ENCODE measurements at regions not wholly inside any gene's neighbourhood (a gene's known extent, or its start where the extent isn't known, plus 50 kb on each side); places are given as distances from the start of the nearest gene placed in this dataset.

DNA sequence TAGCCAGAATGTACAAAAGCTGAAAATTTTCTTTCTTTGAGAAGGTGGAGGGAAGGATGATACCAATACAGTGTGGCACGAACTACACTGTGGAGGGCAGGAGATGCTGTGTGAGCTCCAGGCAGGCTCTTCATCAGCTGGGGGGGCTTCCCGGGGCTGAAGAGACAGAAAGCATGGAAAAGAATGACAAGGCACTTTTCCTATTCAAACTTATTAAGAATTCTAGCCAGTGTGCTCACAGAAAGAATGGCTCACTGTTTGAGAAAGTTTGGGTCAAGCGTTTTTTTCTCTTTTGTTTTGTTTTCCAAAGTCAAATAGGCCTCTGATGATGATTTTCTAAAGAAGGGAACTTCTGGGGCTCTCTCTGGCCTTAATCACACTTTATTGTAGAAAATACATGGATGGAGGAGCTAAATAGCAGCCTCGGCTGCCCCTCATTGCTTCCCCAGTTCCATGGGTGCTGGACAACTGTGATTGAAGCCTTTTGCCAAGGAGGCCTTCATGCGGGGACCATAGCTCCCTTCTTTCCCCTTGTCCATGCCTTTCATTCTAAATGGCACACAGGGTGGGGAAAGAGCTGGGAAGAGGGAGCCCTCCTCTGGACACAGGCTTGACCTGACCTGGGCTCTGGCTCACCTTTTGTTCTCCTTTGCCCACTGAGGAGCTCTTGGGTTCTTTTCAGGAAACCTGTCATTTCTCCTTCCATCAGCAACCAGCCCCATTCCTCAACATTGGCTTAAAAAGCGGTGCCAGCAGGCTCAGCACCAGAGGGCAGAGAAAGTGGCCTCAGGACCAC lies 130.6 kb downstream of the TDRD15 start:
- DNase-seq = no peak

DNA sequence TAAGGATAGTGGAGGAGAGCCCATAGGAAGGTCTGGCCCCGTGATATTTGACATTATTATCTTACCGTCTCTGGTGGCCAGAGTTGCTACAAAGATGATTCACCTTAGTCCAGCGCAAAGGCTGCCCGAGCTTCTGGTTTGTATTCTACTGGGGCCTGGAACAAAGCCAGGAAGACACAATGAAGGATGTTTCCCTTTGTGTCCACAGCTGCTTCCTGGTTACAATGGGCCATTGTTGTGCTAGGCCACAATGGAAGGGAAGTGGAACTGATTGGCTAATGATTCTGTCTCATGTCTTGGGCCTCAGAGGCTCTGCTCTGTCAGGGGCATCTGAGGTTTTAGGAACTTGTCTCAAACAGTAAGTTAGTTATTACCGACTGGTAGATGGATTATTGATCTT lies 132.2 kb downstream of the TDRD15 start:
- no peak for DNase-seq

DNA sequence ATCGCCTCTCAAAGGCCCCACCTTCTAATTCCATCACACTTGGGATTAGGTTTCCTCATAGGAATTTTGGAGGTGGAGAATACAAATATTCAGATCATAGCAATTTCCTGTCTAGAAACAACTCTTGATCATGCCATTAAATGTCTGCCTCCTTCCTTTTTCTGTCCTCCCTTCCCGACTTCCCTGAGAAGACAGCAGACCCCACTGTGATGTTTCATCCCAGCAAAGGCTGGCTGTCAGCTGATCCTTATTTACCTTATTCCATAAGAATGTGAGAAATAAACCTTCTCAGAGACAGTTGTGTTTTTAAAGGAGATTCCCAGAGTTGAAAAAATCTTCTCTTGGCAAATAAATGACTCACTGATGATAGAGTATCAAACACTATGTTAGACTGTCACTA lies 133.9 kb downstream of the TDRD15 start:
- DNase-seq = no peak

DNA sequence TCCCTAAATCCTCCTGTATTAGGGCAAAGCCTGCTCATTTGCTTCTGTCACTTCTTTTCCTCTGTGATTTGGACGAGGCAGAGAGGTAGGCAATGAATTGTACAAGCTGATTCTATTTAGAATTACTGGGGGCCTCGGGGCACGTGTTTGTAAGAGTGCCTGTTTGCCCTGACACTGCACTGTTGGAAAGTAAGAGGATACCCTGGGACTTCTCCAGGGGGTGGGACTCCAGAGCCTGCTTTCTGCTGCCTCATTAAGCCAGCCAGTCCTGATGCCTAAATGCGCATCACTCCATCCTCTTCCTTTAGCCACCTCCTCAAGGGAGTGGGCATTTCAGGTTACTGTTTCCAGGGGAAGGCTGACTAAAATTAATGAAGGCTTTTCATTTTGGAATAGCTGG lies 134.3 kb downstream of the TDRD15 start:
- no peak for DNase-seq

DNA sequence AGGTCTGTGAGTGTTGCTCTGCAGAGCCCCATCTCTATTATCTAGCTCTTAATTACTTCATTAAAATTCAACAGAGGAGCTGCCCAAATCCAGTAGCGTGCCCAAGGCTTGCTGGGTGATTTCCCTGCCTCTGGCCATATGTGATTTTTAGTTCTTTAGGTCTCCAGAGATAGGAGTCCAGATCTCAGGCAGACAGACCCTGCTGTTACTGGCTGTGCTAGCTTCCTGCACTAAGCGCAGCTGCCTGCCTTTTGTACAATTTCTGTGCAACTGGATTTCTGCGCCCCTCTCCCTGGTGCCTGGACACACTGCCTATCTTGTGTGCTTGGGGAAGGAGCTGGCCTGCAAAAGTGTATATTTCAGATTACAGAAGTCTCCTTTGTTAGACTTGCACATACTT lies 136.5 kb downstream of the TDRD15 start:
- no peak for DNase-seq

DNA sequence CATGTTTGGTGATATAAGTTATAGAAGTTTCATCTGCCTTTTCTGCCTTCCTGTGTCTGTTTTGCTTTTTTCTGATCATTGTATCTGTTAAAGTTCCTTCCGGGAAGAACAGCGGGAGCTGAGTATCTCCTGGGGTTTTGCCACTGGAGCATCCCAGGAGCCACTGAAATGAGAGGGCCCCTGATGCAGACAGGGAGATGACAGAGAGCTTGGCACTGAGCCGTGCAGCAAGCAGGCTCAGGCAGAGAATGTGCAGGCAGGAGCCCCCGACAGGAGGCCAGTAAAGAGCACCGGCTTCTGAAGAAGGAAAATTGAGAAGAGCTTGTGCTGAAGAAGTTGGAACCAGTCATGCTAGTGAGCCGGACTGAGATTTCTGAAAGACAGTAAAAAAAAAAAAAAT lies 137.8 kb downstream of the TDRD15 start:
- DNase-seq = no peak

DNA sequence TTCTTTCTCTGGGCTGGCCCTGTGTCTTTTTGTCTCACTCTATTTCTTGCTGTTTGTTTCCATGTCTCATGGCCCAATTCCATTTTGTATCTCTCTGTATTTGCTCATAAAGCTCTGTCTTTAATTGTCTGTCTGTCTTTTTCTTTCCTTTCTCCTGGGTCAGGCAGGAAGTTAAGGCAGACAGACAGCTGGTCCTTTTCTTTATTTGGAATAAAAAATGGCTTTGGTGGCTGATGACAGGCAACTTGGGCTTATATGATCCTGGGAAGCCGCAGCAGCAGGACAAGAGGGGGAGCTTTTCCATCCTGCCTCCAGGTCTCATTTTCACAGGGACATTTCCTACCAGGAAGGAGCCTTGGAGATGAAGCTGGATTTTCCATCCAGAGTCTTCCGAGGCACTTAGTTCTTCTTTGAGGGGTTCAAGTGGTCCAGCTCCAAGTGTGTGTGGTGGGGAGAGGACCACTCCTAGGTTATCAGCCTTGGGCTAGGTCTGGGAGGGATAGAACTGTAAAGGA lies 138.7 kb downstream of the TDRD15 start:
- no peak for DNase-seq

DNA sequence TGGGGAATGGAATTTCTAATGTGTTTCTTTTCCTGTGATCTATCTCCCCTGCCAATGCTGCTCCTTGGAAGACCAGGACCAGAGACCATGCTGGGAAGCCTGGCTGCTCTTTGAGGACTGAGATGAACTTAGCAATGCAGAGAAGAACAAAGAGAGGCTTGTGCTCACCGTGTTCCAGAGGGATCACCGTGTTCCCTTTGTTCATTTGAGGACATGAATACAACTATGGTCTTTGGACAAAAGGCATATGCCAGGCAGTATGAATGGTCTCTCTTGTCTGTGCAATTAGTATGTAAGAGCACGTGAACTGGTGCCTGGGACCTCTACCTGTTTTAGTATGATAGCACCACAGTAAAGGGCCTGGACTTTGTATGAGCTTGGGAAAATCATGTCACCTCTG lies 139.9 kb downstream of the TDRD15 start:
- DNase-seq = no peak

DNA sequence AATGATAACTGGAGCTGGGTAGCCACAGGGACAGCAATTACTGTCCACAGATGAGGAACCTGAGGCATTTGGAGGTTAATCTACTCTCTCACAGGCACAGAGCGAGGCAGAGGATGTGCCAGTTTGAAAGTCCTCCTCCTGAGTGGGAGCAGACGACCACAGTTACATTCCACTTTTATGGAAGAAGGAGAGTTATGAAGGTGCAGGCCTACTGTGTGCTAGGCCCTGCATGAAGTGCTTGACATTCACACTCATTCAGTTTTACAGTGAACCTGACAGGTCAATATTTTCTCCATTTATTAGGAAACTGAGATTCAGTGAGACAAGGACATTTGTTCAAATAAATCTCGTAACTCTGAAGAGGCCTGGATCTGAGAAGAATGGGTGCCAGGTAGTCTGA lies 142.0 kb downstream of the TDRD15 start:
- DNase-seq = no peak

DNA sequence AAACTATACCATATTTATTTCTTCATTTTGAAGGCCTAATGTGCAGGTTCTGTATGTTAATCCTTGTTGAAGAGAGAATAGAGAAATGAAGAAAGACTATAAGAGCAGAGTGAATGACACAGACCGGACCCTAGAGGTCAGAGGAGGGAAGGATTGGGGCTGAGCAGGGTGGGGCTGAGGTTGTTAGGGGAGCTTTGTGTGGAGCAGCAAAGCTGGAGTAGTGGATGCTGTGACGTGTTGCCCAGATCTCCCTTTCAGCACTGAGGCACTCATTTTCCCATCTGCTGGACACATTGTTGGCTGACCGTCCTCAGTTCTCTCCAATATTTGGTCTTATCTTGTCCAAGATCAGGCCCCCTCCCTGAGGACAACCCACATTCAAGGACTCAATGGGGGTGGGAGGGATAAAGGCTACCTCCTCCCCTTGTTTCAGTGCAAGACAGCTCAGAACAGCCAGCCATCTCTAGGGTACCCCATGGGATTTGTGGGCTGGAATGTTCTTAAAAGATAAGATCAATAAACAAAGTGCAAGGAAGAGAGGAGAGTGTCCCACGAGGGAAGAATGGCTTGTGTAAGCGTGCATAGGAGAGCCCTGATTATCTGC lies 143.6 kb downstream of the TDRD15 start:
- DNase-seq = no peak

DNA sequence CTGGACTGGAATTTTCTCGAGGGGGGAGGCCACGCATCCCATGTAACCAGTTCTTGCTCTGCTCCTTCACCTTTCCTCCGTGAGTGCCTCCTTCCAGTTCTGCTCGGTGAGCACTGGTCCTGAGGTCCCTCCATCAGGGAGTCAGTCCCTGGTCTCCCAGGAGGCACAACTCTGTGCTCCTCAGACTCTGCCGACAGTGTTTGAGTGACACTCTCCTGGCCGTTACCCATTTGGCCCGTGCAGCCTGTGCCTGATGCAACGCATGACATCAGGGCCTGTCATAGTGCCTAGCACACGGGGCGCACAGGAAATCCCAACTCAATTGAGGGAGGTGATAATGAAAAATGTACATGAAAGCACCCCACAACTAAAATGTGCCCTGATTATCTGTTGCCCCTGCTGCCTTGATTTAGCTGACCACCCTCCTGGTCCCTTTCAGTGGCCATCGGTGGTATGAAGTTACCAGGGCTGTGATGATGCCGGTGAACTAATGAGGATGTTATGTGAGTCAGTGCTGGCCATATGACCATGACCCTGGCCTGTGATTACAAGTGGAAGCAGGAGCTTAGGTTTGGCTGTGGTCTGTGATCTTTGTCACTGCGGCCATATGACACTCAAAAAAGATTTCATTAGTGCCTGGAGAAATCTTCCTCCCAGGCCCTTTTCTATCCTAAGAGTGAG lies 144.6 kb downstream of the TDRD15 start:
- no peak for DNase-seq

DNA sequence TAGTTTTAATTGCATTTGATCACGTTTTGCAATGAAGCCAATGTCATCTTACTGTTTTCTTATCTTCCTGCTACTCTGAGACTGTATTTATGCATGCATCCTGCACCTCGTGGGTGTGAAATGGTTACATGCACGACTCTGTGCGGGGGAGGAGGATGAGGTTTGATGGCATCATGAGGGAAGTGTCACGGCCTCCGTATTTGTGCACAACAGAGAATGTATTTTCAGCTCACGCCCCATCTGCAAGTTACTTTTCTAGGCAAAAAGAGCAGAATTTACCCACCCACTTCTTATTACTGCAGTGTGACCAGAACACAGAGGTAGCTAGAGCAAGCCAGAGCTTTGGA lies 145.1 kb downstream of the TDRD15 start:
- no peak for DNase-seq

DNA sequence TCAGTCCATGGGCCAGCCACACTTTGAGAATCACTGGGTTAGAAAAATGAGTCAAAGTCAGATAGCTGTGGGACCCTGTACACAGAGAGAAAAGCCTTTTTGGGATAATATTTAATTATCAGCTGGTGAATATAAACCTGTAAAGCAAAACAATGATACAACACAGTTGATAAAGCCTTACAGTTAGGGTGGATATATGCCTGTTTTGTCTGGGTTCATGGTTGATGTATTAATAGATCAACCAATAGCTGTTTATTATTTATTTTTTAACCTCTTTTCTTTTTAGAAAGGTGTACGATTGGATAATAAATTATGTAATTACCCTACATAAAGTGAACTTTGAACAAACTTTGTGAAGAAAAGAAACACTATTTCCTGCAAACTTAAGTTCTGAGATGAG lies 145.6 kb downstream of the TDRD15 start:
- DNase-seq = no peak

DNA sequence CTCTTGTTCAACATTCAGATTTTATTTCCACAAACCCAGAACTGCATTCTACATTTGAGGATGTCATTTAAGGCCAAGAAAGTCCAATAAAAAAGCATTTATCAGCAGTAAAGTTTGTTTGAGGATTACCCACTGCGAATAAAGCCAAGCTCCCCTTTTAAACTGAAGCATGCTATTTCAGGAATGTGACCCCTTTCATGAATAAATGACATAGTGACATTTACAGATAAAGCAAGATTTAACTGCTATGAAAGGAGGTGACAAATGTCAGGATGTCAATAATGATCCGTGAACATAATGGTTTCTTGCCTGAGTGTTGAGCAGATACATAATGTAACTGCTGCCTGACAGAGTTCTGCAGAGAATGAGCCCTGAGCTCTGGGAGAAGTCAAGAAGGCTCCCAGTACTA lies 146.3 kb downstream of the TDRD15 start:
- no peak for DNase-seq

DNA sequence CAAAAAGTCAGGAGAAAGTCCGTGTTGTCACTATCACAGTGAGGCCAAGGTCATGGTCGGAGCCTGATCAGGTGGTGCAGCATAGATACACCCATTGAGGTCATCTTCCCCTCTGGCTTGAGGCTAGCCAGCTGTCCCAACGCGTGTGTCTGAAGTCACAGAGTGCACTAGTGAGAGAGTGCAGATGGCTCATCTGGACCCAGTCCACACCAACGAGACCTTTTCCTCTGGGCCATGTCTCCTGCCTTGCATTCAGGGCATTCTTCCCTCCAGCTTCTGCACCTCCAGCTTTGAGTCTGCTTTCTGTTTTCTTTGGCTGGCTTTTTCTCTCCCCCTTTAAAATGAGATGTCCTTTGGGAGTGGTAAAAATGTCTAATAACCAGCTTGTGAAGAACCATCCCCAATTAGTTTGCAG lies 146.9 kb downstream of the TDRD15 start:
- no peak for DNase-seq

DNA sequence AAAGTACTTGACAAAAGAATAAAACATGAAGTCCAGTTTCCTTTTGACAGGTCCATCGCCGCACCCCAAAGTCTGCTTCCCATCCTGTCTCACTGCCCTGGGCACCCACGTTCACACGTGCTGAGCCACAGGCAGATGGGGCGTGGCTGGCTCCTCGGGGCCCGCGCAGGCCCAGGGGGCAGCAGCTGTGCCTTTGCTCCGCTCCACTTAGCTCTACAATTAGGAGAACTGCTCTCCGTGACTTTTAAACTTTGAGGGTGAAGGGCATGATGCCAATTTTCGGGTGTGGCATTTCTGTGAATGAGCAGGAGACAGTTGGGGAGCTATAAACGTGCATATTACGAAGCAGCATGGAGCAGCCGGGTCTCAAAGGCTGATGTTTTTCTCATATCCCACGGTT lies 152.4 kb downstream of the TDRD15 start:
- no peak for DNase-seq

DNA sequence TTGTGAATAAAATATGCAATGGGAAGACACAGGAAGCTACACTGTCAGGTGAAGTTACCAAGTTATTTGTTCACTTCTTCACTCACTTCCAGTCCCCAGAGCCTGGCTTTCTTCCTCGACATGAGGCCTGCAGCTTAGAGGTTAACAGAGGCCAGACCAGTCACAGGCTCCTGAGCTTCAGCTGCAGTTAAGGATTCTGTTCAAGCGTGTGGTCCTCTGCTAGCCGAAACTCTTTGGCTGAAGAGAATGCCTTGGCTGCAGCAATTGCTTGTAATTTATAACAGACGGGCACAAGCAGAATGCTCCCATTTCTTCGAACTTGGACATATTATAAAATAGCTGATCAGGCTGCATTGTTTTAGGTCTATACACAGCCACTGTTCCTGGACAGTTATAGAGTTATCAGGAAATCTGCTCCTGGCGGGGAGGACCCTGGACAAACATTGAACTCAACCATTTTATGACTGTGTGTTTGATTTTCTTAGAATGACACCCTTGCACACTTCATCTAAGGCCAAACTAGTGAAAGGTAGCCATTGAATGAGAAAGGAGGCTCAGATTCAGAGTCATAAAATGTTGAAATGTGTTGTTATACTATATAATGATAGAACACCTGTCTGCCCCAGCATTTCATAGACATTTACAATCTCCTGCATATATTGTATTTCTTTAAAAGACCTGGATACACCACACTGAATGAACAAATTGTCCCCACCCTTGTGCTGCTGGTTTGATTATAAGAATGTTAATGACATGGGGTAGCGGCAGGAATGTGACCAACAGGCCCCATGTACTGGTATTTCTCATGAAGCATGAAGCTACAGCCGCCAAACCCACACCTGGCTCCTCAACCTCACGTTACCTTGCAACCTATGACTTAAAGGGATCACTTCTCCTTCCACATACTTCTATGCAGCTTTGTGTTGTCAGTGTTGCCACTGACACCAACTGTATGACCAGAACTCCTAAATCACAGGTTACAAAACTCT lies 153.6 kb downstream of the TDRD15 start:
- DNase-seq = no peak

DNA sequence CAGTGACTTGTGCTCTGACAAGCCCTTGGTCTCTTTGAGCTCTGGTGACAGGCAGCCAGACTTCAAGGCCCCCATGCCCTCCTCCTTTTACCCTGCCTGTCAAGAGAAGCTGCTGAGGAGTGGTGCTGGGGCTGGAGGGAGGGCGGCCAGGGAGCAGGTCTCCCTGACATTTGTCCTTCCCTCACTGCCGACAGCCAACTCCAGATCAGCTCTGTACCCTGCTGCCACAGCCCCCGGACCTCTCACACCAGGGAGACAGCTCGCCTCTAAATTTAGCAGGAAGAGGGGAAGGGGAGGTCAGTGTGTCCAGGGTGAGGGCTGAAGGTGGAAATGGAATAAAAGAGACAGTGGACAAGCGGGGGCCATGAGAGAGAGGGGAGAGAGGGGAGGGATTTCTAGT lies 155.8 kb downstream of the TDRD15 start:
- DNase-seq = no peak

DNA sequence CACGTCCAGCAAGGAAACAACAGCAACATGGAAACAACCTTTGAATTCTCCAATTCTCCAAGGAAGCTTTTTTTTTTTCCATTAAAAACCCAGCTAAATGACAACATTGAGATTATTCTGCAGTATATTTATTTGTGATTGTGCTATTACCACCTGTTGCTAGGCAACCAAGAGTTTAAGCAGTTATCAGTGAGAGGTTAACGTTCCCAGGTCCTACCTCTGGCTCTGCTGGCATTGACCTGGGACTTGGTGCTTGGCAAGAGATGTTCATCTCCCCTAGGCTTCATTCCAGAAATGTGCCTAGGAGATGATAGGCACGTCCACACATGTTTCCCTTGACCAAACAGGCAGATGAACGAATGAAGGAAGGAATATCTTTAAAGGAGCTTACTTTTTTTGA lies 157.0 kb downstream of the TDRD15 start:
- DNase-seq = no peak

DNA sequence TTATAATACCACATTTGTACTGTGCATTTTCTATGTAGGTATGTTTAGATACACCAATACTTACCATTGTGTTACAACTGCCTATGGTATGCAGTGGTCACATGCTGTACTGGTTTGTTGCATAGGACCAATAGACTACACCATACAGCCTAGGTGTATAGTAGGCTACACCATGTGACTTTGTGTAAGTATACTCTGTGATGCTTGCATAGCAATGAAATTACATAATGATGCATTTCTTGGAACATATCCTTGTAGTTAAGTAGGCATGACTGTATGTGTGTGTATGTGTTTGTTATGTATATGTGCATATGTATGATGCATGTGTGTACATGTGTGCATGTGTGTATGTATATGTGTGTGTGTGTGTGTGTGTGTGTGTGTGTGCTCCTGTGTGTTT lies 157.6 kb downstream of the TDRD15 start:
- DNase-seq = no peak

DNA sequence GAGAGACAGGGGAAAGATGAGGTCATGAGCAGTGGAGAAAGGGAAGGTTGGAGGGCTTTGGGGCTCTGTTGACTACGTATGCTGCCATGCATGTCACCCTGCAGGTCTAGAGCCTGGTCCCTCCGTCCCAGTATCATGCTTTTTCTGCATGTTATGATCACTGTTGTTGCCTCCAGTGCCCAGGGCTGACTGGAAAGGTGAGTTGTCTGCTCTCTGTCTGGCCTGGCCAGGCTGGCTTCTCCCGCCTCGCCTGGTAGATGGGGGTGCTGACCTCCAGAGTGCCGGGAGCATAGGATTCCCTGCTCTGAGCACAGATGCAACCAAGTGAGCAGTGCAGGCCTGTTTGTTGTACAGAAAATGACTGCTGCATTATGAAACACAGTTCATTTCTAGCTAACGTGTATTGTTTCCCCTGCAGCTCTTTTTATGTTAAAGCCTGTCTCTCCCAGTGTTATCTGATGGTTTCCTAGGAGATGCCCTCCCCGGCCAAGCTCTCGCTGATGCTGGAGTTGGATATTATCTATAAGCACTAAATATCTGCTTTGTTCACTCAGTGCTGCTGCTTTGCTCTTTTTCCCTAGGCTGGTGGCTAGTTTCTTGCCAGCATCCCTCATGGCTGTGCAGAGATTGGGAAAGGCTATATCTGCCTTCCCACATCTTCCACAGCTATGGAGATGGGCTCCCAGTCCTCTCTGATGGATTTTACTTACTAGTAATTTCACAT lies 158.2 kb downstream of the TDRD15 start:
- DNase-seq = no peak

DNA sequence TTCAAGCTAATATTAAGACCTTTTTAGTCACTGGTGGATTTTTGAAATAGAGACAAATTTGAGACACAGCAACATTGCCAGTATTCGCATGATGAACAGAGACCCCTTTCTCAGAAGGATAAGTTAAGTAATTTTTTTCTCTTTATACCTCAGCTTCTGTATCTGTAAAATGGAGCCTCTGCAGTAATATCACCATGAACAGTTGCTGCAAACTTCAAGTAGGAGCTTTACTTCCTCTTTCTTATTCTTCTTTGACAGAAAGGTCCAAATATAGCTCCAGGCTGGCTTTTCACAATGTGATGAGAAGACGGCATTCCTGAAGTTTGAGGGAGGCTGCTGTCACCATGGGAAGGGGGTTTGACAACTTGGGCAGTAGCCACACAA lies 158.7 kb downstream of the TDRD15 start:
- no peak for DNase-seq
